ENCODE measurements at regions not wholly inside any gene's neighbourhood (a gene's known extent, or its start where the extent isn't known, plus 50 kb on each side); places are given as distances from the start of the nearest gene placed in this dataset.
A peak's percentile ranks its signal among the peaks of the same experiment; 100 is the strongest.

DNA sequence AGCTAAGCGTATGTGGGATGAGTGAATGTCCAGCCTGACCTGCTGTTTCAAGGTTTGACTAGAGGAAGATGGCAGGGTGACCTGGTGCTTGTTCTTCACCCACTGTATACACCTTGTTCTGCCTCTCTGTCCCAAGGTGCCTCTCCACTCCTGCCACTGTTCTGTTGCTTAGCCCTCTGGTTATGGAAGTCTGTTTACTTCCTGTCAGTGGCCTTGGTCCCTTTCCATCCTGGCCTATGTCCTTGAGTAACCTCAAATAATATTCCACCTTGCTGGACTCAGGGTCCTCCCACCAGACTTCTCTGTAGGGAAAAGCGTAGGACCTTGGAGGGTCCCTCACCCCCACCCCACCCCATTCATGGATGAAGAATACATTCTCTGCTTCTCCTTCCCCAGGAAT lies 73.2 kb upstream of the SALL1 start:
- Histone ChIP-seq H3K36me3 (ENCODE audit: control insufficient read depth in 5 of 5, insufficient read depth in 5 of 5, low read length in 5 of 5) (no peaks in the 10 kb centered on the region), H3K4me1 (ENCODE audit: control insufficient read depth in 5 of 5, insufficient read depth in 5 of 5, low read length in 5 of 5) (no peaks in the 10 kb centered on the region), H3K9ac (ENCODE audit: low read length in 5 of 5) (no peak overlapping the region), H3K27me3 (ENCODE audit: control insufficient read depth in 5 of 5, insufficient read depth in 4 of 5, low read length in 5 of 5) (no peaks in the 10 kb centered on the region), H3K4me3 (ENCODE audit: low read depth in 1 of 5, low read length in 5 of 5) (no peak overlapping the region), H3K9me3 (ENCODE audit: control insufficient read depth in 5 of 5, low read length in 5 of 5) (no peaks in the 10 kb centered on the region), H3K27ac (ENCODE audit: low read depth, low read length) (no peak overlapping the region)

DNA sequence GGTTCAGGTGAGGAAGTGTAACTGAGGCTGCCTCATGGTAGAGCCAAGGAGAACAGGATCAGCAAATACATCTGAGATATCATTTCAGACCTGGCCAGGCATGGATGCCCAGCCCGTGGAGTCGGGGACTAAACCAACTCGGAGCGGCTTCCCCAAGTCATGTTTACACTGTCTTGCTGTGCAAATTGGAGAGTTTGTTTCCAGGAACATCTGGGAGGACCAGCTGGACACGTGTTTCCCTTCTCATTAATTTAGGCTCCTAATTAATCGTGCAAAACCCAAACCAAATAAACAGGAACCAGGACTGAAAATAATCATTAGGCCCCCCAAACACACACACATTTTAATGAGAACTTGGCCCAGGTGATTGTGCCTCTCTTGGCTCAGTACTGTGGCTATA lies 70.9 kb upstream of the SALL1 start:
- no peak overlapping the region for H3K4me3 ChIP-seq (ENCODE audit: low read depth in 1 of 5, low read length in 5 of 5)
- no peak overlapping the region for H3K9ac ChIP-seq (ENCODE audit: low read length in 5 of 5)
- H3K27me3 ChIP-seq (ENCODE audit: control insufficient read depth in 5 of 5, insufficient read depth in 4 of 5, low read length in 5 of 5), result no peaks in the 10 kb centered on the region
- H3K27ac ChIP-seq (ENCODE audit: low read depth, low read length), result no peak overlapping the region
- no peaks in the 10 kb centered on the region for H3K36me3 ChIP-seq (ENCODE audit: control insufficient read depth in 5 of 5, insufficient read depth in 5 of 5, low read length in 5 of 5)
- no peaks in the 10 kb centered on the region for H3K4me1 ChIP-seq (ENCODE audit: control insufficient read depth in 5 of 5, insufficient read depth in 5 of 5, low read length in 5 of 5)
- peaks cover 0 to 15% (median 9%) of the 10 kb centered on the region in 5 donors for H3K9me3 ChIP-seq (ENCODE audit: control insufficient read depth in 5 of 5, low read length in 5 of 5)

DNA sequence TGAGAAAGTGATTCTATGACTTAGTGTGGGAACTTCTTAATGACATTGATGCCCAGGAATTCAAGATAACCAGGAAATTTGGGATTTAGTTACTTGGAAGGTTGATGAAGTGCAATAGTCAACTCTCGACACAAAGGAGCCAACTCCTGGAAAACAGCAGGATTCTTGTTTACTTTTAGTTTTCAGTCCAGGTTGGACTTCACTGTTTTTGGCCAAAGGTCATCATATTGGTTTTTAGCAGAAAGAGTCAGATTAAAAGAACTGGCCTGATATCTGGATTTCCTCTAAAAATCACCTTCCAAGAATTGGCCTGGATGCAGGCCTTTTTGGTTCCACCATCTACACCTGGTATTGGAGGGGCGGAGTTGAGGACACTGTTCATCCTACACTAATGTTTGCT lies 60.1 kb upstream of the SALL1 start:
- no peak overlapping the region for H3K9ac ChIP-seq (ENCODE audit: low read length in 5 of 5)
- H3K27ac ChIP-seq (ENCODE audit: low read depth, low read length), result no peak overlapping the region
- no peaks in the 10 kb centered on the region for H3K36me3 ChIP-seq (ENCODE audit: control insufficient read depth in 5 of 5, insufficient read depth in 5 of 5, low read length in 5 of 5)
- no peaks in the 10 kb centered on the region for H3K27me3 ChIP-seq (ENCODE audit: control insufficient read depth in 5 of 5, insufficient read depth in 4 of 5, low read length in 5 of 5)
- no peaks in the 10 kb centered on the region for H3K4me1 ChIP-seq (ENCODE audit: control insufficient read depth in 5 of 5, insufficient read depth in 5 of 5, low read length in 5 of 5)
- no peak overlapping the region for H3K4me3 ChIP-seq (ENCODE audit: low read depth in 1 of 5, low read length in 5 of 5)
- H3K9me3 ChIP-seq (ENCODE audit: control insufficient read depth in 5 of 5, low read length in 5 of 5), result peaks cover 0 to 10% (median 1%) of the 10 kb centered on the region in 5 donors

DNA sequence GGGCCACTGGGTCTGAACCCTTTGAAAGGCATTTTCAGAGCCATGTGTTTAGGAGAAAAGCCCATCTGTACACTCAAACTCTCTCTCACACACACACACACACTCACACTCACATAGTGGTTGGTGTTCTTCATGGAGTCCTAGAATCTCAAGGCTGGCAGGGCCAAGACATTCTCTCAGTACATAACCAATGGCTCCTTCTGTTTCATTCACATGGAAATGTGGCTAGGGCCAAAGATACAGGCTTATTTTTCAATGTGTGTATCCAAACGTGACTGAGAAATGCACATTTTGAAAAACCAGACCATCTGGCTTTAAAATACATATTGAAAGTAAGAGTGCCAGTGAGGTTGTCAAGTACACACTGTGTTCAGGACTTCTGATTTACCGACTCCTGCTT lies 59.0 kb upstream of the SALL1 start:
- Histone ChIP-seq H3K9me3 (ENCODE audit: control insufficient read depth in 5 of 5, low read length in 5 of 5) (peaks cover 0 to 8% (median 0%) of the 10 kb centered on the region in 5 donors), H3K36me3 (ENCODE audit: control insufficient read depth in 5 of 5, insufficient read depth in 5 of 5, low read length in 5 of 5) (no peaks in the 10 kb centered on the region), H3K27ac (ENCODE audit: low read depth, low read length) (no peak overlapping the region), H3K4me1 (ENCODE audit: control insufficient read depth in 5 of 5, insufficient read depth in 5 of 5, low read length in 5 of 5) (no peaks in the 10 kb centered on the region), H3K27me3 (ENCODE audit: control insufficient read depth in 5 of 5, insufficient read depth in 4 of 5, low read length in 5 of 5) (no peaks in the 10 kb centered on the region), H3K4me3 (ENCODE audit: low read depth in 1 of 5, low read length in 5 of 5) (no peak overlapping the region), H3K9ac (ENCODE audit: low read length in 5 of 5) (no peak overlapping the region)

DNA sequence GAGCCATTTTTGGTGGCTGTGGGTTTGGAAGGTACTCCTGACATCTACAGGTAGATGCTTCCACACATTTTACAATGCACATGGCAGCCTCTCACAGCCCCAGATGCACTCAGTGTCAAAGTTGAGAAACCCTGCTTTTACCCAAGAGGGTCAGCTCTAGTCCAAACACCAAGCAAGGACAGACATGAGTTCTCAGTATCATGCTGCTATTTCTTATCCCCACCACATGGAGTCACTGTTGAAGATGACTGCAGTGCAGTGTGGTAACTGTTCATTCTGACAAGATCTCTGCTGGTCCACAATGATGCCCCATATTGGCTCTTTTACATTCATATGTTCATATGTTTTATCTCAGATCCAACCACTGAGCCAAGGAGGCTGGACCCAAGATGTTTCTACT lies 50.5 kb upstream of the SALL1 start:
- no peak overlapping the region for H3K27ac ChIP-seq (ENCODE audit: low read depth, low read length)
- H3K36me3 ChIP-seq (ENCODE audit: control insufficient read depth in 5 of 5, insufficient read depth in 5 of 5, low read length in 5 of 5), result no peaks in the 10 kb centered on the region
- no peaks in the 10 kb centered on the region for H3K27me3 ChIP-seq (ENCODE audit: control insufficient read depth in 5 of 5, insufficient read depth in 4 of 5, low read length in 5 of 5)
- peak overlapping the region in 1 of 5 donors; percentile 3 for H3K4me3 ChIP-seq (ENCODE audit: low read depth in 1 of 5, low read length in 5 of 5)
- no peaks in the 10 kb centered on the region for H3K4me1 ChIP-seq (ENCODE audit: control insufficient read depth in 5 of 5, insufficient read depth in 5 of 5, low read length in 5 of 5)
- peaks cover 4 to 22% (median 14%) of the 10 kb centered on the region in 5 donors for H3K9me3 ChIP-seq (ENCODE audit: control insufficient read depth in 5 of 5, low read length in 5 of 5)
- no peak overlapping the region for H3K9ac ChIP-seq (ENCODE audit: low read length in 5 of 5)

Measured in subcutaneous abdominal adipose tissue (tissue), 5 donors.